ENCODE measurements at regions not wholly inside any gene's neighbourhood (a gene's known extent, or its start where the extent isn't known, plus 50 kb on each side); places are given as distances from the start of the nearest gene placed in this dataset.

DNA sequence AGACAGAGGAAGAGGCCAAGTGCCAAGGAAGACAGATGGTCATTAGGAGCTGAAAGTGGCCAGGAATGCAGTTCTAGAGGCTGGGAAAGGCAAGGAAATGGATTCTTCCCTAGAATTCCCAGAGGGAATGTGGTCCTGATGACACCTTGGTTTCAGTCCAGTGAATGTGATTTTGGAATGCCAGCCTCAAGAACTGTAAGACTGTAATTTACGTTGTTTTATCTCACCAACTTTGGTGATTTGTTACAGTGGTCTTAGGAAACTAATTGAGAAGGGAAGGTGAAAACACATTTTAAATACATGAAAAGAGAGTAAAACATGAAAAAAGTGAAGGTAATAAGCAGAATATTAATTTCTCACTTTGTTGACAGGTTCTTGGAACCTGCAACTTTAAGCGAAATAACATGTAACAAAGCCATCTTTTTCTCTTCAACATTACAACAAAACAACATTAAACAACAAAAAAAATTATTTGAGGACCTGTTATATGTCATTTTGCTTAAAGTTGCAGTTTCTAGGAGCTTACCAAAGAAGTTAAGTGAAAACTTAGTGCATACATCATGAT is 370.2 kb downstream of the METTL4 start:
- TF ChIP-seq, protein P1, sequence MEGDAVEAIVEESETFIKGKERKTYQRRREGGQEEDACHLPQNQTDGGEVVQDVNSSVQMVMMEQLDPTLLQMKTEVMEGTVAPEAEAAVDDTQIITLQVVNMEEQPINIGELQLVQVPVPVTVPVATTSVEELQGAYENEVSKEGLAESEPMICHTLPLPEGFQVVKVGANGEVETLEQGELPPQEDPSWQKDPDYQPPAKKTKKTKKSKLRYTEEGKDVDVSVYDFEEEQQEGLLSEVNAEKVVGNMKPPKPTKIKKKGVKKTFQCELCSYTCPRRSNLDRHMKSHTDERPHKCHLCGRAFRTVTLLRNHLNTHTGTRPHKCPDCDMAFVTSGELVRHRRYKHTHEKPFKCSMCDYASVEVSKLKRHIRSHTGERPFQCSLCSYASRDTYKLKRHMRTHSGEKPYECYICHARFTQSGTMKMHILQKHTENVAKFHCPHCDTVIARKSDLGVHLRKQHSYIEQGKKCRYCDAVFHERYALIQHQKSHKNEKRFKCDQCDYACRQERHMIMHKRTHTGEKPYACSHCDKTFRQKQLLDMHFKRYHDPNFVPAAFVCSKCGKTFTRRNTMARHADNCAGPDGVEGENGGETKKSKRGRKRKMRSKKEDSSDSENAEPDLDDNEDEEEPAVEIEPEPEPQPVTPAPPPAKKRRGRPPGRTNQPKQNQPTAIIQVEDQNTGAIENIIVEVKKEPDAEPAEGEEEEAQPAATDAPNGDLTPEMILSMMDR (IDR thresholded peaks at IDR 0.05) = no peak

- TF ChIP-seq, protein P1 (IDR thresholded peaks at IDR 0.05) = no peak
These were observed 366.6 kb downstream of the METTL4 start for GRCh38 chr18:2204736-2205135.

DNA sequence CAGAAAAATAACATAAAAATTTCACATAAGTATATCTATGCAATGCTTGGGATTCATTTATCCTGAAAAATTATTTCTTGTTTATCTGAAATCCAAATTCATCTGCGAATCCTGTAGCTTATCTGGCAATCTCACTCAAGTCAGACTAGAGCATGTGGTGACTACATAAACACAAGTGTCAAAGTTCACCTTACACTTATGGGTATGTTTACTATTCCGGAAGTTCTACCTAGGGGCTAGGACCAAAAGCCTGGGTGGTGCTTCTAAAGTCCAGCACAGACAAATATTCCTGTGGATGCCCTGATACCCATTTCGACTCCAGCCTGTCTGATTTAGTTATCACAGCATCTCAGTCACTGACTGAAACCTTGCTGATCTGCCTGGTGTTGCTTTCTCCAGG is 364.0 kb downstream of the METTL4 start:
- TF ChIP-seq, protein P1 (IDR thresholded peaks at IDR 0.05) = no peak

DNA sequence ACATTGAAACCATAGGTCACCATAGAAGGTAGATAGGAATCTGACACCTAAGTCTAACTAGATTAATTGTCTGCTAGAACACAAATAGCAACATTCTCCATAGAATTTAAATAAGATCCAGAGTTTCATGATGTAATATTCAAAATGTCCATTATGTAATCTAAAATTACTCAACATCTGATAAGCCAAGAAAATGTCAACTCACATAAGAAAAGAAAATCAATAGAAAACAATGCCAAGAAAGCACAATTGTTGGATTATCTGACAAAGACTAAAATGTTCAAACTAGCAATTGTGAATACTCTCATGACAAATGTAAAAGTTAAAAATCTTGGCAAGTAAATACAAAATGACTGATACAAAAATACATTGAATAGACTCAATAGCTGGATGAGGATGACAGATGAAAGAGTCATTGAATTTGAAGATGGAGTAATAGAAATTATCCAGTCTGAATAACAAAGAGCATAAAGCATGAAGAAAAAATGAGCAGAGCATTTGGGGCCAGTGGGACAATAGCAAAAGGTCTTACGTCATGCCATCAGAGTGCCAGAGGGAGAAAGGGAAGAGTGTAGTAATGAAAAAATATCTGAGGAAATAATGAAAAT is 358.6 kb downstream of the METTL4 start:
- TF ChIP-seq, protein P1 (IDR thresholded peaks at IDR 0.05) = no peak

- TF ChIP-seq, protein P1 (IDR thresholded peaks at IDR 0.05) = no peak
These were observed 357.4 kb downstream of the METTL4 start for GRCh38 chr18:2213905-2214304.

GRCh38 chr18:2217356-2217755 is 353.9 kb downstream of the METTL4 start:
- TF ChIP-seq, protein P1 (IDR thresholded peaks at IDR 0.05) = no peak

- TF ChIP-seq, protein P1 (IDR thresholded peaks at IDR 0.05) = no peak
These were observed 353.2 kb downstream of the METTL4 start for GRCh38 chr18:2218101-2218500.

- TF ChIP-seq, protein P1 (IDR thresholded peaks at IDR 0.05) = no peak
These were observed 351.6 kb downstream of the METTL4 start for GRCh38 chr18:2219706-2220105.

All from LNCAP (cell line).